Neural cell (in vitro differentiated cells): ENCODE measurements at regions not wholly inside any gene's neighbourhood (a gene's known extent, or its start where the extent isn't known, plus 50 kb on each side); places are given as distances from the start of the nearest gene placed in this dataset.

Experiments used
- H2AFZ ChIP-seq: fragments of 200-600, 300-800 bp; sonication (generic), shearing (Covaris generic); 2 replicates; pipeline ENCODE4 v1.6.0; 2014; ENCODE audit warnings: low read depth, mild to moderate bottlenecking, antibody characterized with exemption, low read length, moderate library complexity
- H3F3A ChIP-seq: fragments of 200-600 bp; shearing (Covaris generic); 2 replicates; pipeline ENCODE4 v1.6.1; 2016; ENCODE audit warnings: mild to moderate bottlenecking, moderate library complexity, mixed read lengths, antibody characterized with exemption, low read length; ENCODE audit not compliant: insufficient read depth, poor library complexity, severe bottlenecking
- H3K27ac ChIP-seq: fragments of 200-600, 300-800 bp; sonication (generic), shearing (Covaris generic); 2 replicates; pipeline ENCODE4 v1.5.1; 2014; ENCODE audit warnings: mild to moderate bottlenecking, low read length, moderate library complexity
- H3K27me3 ChIP-seq: fragments of 300-800, 200-600 bp; sonication (generic), shearing (Covaris generic); 2 replicates; pipeline ENCODE4 v1.6.0; 2014; ENCODE audit warnings: mild to moderate bottlenecking, low read depth, low read length, moderate library complexity; ENCODE audit not compliant: insufficient read depth
- H3K36me3 ChIP-seq: fragments of 300-800, 200-600 bp; sonication (generic), shearing (Covaris generic); 2 replicates; pipeline ENCODE4 v1.5.1; 2014; ENCODE audit warnings: mild to moderate bottlenecking, antibody characterized with exemption, low read length, moderate library complexity; ENCODE audit not compliant: insufficient read depth
- H3K4me2 ChIP-seq: fragments of 300-800, 200-600 bp; sonication (generic), shearing (Covaris generic); 2 replicates; pipeline ENCODE4 v1.6.0; 2014; ENCODE audit warnings: mild to moderate bottlenecking, low read length
- H3K4me3 ChIP-seq: fragments of 300-800, 200-600 bp; sonication (generic), shearing (Covaris generic); 2 replicates; pipeline ENCODE4 v1.5.1; 2014; ENCODE audit warnings: mild to moderate bottlenecking, low read length, moderate library complexity
- H3K79me2 ChIP-seq: fragments of 200-600 bp; shearing (Covaris generic); replicated peaks from 2 replicates; pipeline ENCODE4 v1.6.0; 2014; ENCODE audit warnings: mild to moderate bottlenecking, low read length, moderate library complexity; ENCODE audit not compliant: insufficient read depth
- H3K9ac ChIP-seq: fragments of 300-800, 200-600 bp; sonication (generic), shearing (Covaris generic); 2 replicates; pipeline ENCODE4 v1.6.1; 2016; ENCODE audit warnings: mild to moderate bottlenecking, low read length, mixed read lengths
- H3K9me2 ChIP-seq: fragments of 200-600 bp; shearing (Covaris generic); 2 replicates; pipeline ENCODE4 v1.6.1; 2016; ENCODE audit warnings: mild to moderate bottlenecking, low read length, mixed read lengths; ENCODE audit not compliant: insufficient read depth
- H3K9me3 ChIP-seq: fragments of 200-600, 300-800 bp; sonication (generic), shearing (Covaris generic); 2 replicates; pipeline ENCODE4 v1.6.1; 2016; ENCODE audit warnings: mild to moderate bottlenecking, mixed run types, low read length, moderate library complexity, mixed read lengths
- H4K20me1 ChIP-seq: fragments of 200-600 bp; shearing (Covaris generic); 2 replicates; pipeline ENCODE4 v1.6.1; 2016; ENCODE audit warnings: mild to moderate bottlenecking, mixed run types; ENCODE audit not compliant: insufficient read depth
- EP300 ChIP-seq: fragments of 450-650 bp; conservative IDR thresholded peaks from 2 replicates; pipeline ENCODE4 v1.6.1; 2014; ENCODE audit warnings: antibody characterized with exemption, mild to moderate bottlenecking, moderate library complexity; ENCODE audit not compliant: poor library complexity, severe bottlenecking
- EZH2 ChIP-seq: fragments of 200-600, 300-800 bp; shearing (Covaris generic), sonication (generic); IDR thresholded peaks from 2 replicates; pipeline ENCODE4 v1.6.1; 2014; ENCODE audit warnings: antibody characterized with exemption, low read length, borderline replicate concordance, mild to moderate bottlenecking; ENCODE audit not compliant: insufficient read depth, poor library complexity, severe bottlenecking
- MXI1 ChIP-seq: fragments of 450-650 bp; conservative IDR thresholded peaks from 2 replicates; pipeline ENCODE4 v1.6.1; 2014; ENCODE audit warnings: antibody characterized with exemption, mild to moderate bottlenecking; ENCODE audit not compliant: poor library complexity, severe bottlenecking
- POLR2AphosphoS5 ChIP-seq: IDR thresholded peaks from 2 replicates; pipeline ENCODE4 v1.6.1; 2012
- RAD21 ChIP-seq: fragments of 450-650 bp; conservative IDR thresholded peaks from 2 replicates; pipeline ENCODE4 v1.6.1; 2014; ENCODE audit warnings: antibody characterized with exemption, mild to moderate bottlenecking, moderate library complexity
- SMC3 ChIP-seq: fragments of 450-650 bp; conservative IDR thresholded peaks from 2 replicates; pipeline ENCODE4 v1.6.1; 2014; ENCODE audit warnings: antibody characterized with exemption, mild to moderate bottlenecking, moderate library complexity; ENCODE audit not compliant: poor library complexity
- TAF1 ChIP-seq: IDR thresholded peaks from 2 replicates; pipeline ENCODE4 v1.6.1; 2012; ENCODE audit warnings: low read depth
- TF ChIP-seq, protein P1 (sequence below): IDR thresholded peaks from 2 replicates; pipeline ENCODE4 v1.6.1; 2012; ENCODE audit warnings: borderline replicate concordance
- TF ChIP-seq, protein P2 (sequence below): fragments of 450-650 bp; IDR thresholded peaks from 2 replicates; pipeline ENCODE4 v1.5.1; 2014; ENCODE audit warnings: antibody characterized with exemption, mild to moderate bottlenecking, moderate library complexity; ENCODE audit not compliant: poor library complexity, severe bottlenecking

DNA sequence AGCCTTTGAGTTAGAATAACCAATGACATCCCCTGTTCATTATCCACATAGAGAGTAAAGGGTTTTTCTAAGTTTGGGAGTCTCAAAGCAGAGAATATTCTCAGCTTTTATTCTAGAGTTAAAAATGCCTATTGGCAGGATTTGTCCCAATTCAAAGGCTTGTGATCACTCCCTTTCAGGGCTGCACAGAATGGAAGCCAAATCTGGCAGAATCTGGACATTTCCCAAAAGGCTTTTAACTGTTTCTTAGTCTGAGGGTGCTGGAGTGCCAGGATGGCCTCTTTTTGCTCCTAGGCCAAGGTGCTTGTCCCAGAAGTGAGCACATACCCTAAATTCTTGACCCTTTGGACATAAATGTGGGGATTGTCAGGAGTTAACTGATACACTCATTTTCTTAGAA, 556.6 kb downstream of the DOK5 start:
- no peaks in the 10 kb centered on the region for H3K79me2 ChIP-seq
- H2AFZ ChIP-seq: no peak overlapping the region
- no peak overlapping the region for H3K27ac ChIP-seq
- TF ChIP-seq, protein P1, sequence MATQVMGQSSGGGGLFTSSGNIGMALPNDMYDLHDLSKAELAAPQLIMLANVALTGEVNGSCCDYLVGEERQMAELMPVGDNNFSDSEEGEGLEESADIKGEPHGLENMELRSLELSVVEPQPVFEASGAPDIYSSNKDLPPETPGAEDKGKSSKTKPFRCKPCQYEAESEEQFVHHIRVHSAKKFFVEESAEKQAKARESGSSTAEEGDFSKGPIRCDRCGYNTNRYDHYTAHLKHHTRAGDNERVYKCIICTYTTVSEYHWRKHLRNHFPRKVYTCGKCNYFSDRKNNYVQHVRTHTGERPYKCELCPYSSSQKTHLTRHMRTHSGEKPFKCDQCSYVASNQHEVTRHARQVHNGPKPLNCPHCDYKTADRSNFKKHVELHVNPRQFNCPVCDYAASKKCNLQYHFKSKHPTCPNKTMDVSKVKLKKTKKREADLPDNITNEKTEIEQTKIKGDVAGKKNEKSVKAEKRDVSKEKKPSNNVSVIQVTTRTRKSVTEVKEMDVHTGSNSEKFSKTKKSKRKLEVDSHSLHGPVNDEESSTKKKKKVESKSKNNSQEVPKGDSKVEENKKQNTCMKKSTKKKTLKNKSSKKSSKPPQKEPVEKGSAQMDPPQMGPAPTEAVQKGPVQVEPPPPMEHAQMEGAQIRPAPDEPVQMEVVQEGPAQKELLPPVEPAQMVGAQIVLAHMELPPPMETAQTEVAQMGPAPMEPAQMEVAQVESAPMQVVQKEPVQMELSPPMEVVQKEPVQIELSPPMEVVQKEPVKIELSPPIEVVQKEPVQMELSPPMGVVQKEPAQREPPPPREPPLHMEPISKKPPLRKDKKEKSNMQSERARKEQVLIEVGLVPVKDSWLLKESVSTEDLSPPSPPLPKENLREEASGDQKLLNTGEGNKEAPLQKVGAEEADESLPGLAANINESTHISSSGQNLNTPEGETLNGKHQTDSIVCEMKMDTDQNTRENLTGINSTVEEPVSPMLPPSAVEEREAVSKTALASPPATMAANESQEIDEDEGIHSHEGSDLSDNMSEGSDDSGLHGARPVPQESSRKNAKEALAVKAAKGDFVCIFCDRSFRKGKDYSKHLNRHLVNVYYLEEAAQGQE: no peak
- TF ChIP-seq, protein P2, sequence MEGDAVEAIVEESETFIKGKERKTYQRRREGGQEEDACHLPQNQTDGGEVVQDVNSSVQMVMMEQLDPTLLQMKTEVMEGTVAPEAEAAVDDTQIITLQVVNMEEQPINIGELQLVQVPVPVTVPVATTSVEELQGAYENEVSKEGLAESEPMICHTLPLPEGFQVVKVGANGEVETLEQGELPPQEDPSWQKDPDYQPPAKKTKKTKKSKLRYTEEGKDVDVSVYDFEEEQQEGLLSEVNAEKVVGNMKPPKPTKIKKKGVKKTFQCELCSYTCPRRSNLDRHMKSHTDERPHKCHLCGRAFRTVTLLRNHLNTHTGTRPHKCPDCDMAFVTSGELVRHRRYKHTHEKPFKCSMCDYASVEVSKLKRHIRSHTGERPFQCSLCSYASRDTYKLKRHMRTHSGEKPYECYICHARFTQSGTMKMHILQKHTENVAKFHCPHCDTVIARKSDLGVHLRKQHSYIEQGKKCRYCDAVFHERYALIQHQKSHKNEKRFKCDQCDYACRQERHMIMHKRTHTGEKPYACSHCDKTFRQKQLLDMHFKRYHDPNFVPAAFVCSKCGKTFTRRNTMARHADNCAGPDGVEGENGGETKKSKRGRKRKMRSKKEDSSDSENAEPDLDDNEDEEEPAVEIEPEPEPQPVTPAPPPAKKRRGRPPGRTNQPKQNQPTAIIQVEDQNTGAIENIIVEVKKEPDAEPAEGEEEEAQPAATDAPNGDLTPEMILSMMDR: no peak
- TF ChIP-seq POLR2AphosphoS5: no peak
- no peak for TF ChIP-seq SMC3
- no peak for TF ChIP-seq EP300
- TF ChIP-seq MXI1: no peak
- TF ChIP-seq RAD21: no peak
- no peak for TF ChIP-seq TAF1
- no peak for TF ChIP-seq EZH2
- H3K36me3 ChIP-seq: no peaks in the 10 kb centered on the region
- H3K27me3 ChIP-seq: no peaks in the 10 kb centered on the region
- H3K4me2 ChIP-seq: no peak overlapping the region
- no peaks in the 10 kb centered on the region for H3F3A ChIP-seq
- no peaks in the 10 kb centered on the region for H3K9me3 ChIP-seq
- no peaks in the 10 kb centered on the region for H3K9me2 ChIP-seq
- H3K9ac ChIP-seq: no peak overlapping the region
- H4K20me1 ChIP-seq: no peaks in the 10 kb centered on the region
- H3K4me3 ChIP-seq: no peak overlapping the region

DNA sequence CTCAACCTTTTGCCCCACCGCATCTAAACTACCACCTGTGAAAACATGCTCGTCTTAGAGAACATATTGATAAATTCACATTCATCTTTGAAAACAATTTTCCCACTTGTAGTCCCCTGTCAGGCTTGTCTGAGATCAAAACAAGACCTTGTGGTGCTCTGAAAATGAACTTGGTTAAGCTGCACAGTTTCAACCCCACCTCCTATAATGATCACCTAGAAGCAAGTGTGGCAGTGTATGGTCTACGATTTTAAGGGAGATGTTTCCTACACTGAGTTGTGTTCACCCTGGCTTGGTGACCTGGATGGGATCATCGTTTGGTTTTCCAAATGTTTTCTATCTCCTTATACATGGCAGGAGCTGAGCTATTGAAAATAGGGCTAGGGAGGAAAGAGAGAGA, 539.4 kb downstream of the DOK5 start:
- Histone ChIP-seq H3K4me2 (no peak overlapping the region), H3K9me2 (no peaks in the 10 kb centered on the region), H3K27me3 (no peaks in the 10 kb centered on the region), H2AFZ (no peak overlapping the region), H3K79me2 (no peaks in the 10 kb centered on the region), H3K9me3 (peaks cover 7% of the 10 kb centered on the region), H3K27ac (no peak overlapping the region), H3K36me3 (no peaks in the 10 kb centered on the region), H3F3A (no peaks in the 10 kb centered on the region), H4K20me1 (no peaks in the 10 kb centered on the region), H3K9ac (no peak overlapping the region), H3K4me3 (no peak overlapping the region)
- no peak for TF ChIP-seq TAF1
- no peak for TF ChIP-seq MXI1
- TF ChIP-seq POLR2AphosphoS5: no peak
- no peak for TF ChIP-seq EP300
- TF ChIP-seq, protein P1: no peak
- TF ChIP-seq, protein P2: no peak
- no peak for TF ChIP-seq SMC3
- no peak for TF ChIP-seq RAD21
- no peak for TF ChIP-seq EZH2
